Activated naive CD8-positive, alpha-beta T cell treated with anti-CD3 and anti-CD28 coated beads for 36 hours (primary cell): ENCODE measurements at regions not wholly inside any gene's neighbourhood (a gene's known extent, or its start where the extent isn't known, plus 50 kb on each side); places are given as distances from the start of the nearest gene placed in this dataset.

ENCODE experiments used
- DNase-seq: peaks from one replicate; pipeline ENCODE4 v3.0.0; 2021
- H3K27ac Mint-ChIP-seq: one replicate; pipeline ENCODE4 v1.8.0; 2022; ENCODE audit warnings: mild to moderate bottlenecking, moderate library complexity, mixed read lengths
- H3K27me3 Mint-ChIP-seq: one replicate; pipeline ENCODE4 v1.8.0; 2022; ENCODE audit warnings: mild to moderate bottlenecking, mixed read lengths
- H3K36me3 Mint-ChIP-seq: one replicate; pipeline ENCODE4 v1.8.0; 2021; ENCODE audit warnings: mild to moderate bottlenecking, mixed read lengths
- H3K4me1 Mint-ChIP-seq: one replicate; pipeline ENCODE4 v1.8.0; 2021; ENCODE audit warnings: mixed read lengths
- H3K4me3 Mint-ChIP-seq: one replicate; pipeline ENCODE4 v1.8.0; 2022; ENCODE audit warnings: mild to moderate bottlenecking, moderate library complexity, mixed read lengths
- H3K9me3 Mint-ChIP-seq: one replicate; pipeline ENCODE4 v1.8.0; 2022; ENCODE audit warnings: mixed read lengths

DNA sequence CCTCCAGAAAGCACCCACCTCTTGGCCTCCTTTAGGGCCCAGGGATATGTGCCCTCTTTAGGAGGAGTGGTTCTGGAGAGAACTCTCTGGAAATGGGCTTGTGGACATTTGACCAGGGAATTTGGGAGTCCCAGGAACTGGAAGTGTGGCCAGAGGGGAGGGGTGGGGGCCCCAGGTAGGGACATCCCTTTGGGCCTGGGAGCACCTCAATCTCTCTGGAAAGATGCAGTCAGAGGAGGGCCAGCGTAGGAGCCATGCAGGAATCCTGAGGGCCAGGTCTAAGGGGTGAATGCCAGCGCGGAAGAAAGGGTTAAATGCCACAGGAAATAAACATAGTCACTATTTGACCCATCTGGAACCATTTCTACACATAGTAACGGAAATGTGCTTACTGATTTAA lies 50.3 kb upstream of the ITGA11 start:
- Mint-ChIP-seq H3K4me1 (no peaks in the 10 kb centered on the region), H3K4me3 (no peak overlapping the region), H3K9me3 (no peaks in the 10 kb centered on the region), H3K36me3 (no peaks in the 10 kb centered on the region), H3K27ac (no peak overlapping the region), H3K27me3 (peaks cover 19% of the 10 kb centered on the region)
- no peak for DNase-seq

GRCh38 chr15:68483165-68483564 lies 51.2 kb upstream of the ITGA11 start:
- H3K27me3 Mint-ChIP-seq, result peaks cover 15% of the 10 kb centered on the region
- H3K9me3 Mint-ChIP-seq, result no peaks in the 10 kb centered on the region
- H3K4me3 Mint-ChIP-seq, result no peak overlapping the region
- H3K36me3 Mint-ChIP-seq, result no peaks in the 10 kb centered on the region
- no peak overlapping the region for H3K27ac Mint-ChIP-seq
- no peak for DNase-seq
- no peaks in the 10 kb centered on the region for H3K4me1 Mint-ChIP-seq

- Mint-ChIP-seq H3K4me1 (no peaks in the 10 kb centered on the region), H3K36me3 (no peaks in the 10 kb centered on the region)
- no peak for DNase-seq
Observed at GRCh38 chr15:68484220-68484619, 52.3 kb upstream of the ITGA11 start.

GRCh38 chr15:68484696-68485400 lies 52.9 kb upstream of the ITGA11 start:
- H3K4me3 Mint-ChIP-seq, result no peak overlapping the region
- no peaks in the 10 kb centered on the region for H3K9me3 Mint-ChIP-seq
- no peaks in the 10 kb centered on the region for H3K36me3 Mint-ChIP-seq
- H3K27me3 Mint-ChIP-seq, result peaks cover 19% of the 10 kb centered on the region
- no peaks in the 10 kb centered on the region for H3K4me1 Mint-ChIP-seq
- H3K27ac Mint-ChIP-seq, result no peak overlapping the region
- no peak for DNase-seq

More at GRCh38 chr15:68484220-68484619, 52.3 kb upstream of the ITGA11 start:
- H3K4me3 Mint-ChIP-seq, result no peak overlapping the region
- H3K27me3 Mint-ChIP-seq, result peaks cover 19% of the 10 kb centered on the region
- H3K27ac Mint-ChIP-seq, result no peak overlapping the region
- H3K9me3 Mint-ChIP-seq, result no peaks in the 10 kb centered on the region

GRCh38 chr15:68485721-68486360 lies 53.9 kb upstream of the ITGA11 start:
- Mint-ChIP-seq H3K4me3 (no peak overlapping the region), H3K36me3 (no peaks in the 10 kb centered on the region), H3K27ac (no peak overlapping the region), H3K27me3 (peaks cover 20% of the 10 kb centered on the region), H3K9me3 (no peaks in the 10 kb centered on the region), H3K4me1 (no peaks in the 10 kb centered on the region)
- DNase-seq, result no peak

- peaks cover 23% of the 10 kb centered on the region for H3K27me3 Mint-ChIP-seq
- H3K4me3 Mint-ChIP-seq, result no peak overlapping the region
- no peak overlapping the region for H3K27ac Mint-ChIP-seq
- no peaks in the 10 kb centered on the region for H3K9me3 Mint-ChIP-seq
- DNase-seq, result no peak
- H3K36me3 Mint-ChIP-seq, result no peaks in the 10 kb centered on the region
- no peaks in the 10 kb centered on the region for H3K4me1 Mint-ChIP-seq
Observed at GRCh38 chr15:68487087-68487843, 55.3 kb upstream of the ITGA11 start.

GRCh38 chr15:68488290-68488689 lies 56.3 kb upstream of the ITGA11 start:
- no peaks in the 10 kb centered on the region for H3K4me1 Mint-ChIP-seq
- H3K27me3 Mint-ChIP-seq, result peaks cover 23% of the 10 kb centered on the region
- no peaks in the 10 kb centered on the region for H3K36me3 Mint-ChIP-seq
- no peak for DNase-seq
- H3K4me3 Mint-ChIP-seq, result no peak overlapping the region
- no peaks in the 10 kb centered on the region for H3K9me3 Mint-ChIP-seq
- no peak overlapping the region for H3K27ac Mint-ChIP-seq

- Mint-ChIP-seq H3K9me3 (no peaks in the 10 kb centered on the region), H3K4me1 (no peaks in the 10 kb centered on the region), H3K36me3 (no peaks in the 10 kb centered on the region), H3K27me3 (peaks cover 23% of the 10 kb centered on the region), H3K27ac (no peak overlapping the region), H3K4me3 (no peak overlapping the region)
- no peak for DNase-seq
Observed at GRCh38 chr15:68488966-68489365, 57.0 kb upstream of the ITGA11 start.

- Mint-ChIP-seq H3K4me3 (no peak overlapping the region), H3K4me1 (no peaks in the 10 kb centered on the region), H3K27me3 (peaks cover 21% of the 10 kb centered on the region), H3K9me3 (no peaks in the 10 kb centered on the region), H3K36me3 (no peaks in the 10 kb centered on the region), H3K27ac (no peak overlapping the region)
- DNase-seq, result no peak
Observed at GRCh38 chr15:68489421-68489820, 57.5 kb upstream of the ITGA11 start.

- Mint-ChIP-seq H3K9me3 (no peaks in the 10 kb centered on the region), H3K36me3 (no peaks in the 10 kb centered on the region), H3K4me1 (no peaks in the 10 kb centered on the region), H3K27ac (no peak overlapping the region), H3K27me3 (peaks cover 19% of the 10 kb centered on the region), H3K4me3 (no peak overlapping the region)
- DNase-seq, result no peak
Observed at GRCh38 chr15:68491415-68492106, 59.6 kb upstream of the ITGA11 start.

DNA sequence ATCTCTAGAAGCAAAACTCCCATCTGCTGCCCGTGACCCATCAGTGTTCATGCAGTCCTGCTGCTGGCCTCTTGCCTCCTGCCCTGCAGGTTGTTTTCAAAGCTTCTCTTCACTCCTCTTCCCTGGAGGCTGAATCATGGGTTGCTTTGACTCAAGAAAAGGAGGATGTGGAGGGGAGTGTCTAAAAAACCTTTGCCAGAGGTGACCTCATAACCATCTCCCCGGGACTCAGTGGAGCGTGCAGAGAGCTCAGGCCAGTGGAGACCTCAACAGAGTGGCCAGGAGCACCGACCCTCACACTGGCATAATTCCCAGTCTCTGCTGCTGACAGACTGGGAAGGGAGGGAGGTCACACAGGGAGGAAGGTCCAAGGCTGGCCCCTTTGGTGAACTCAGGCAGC lies 60.9 kb upstream of the ITGA11 start:
- Mint-ChIP-seq H3K27ac (no peak overlapping the region), H3K36me3 (no peaks in the 10 kb centered on the region), H3K4me1 (no peaks in the 10 kb centered on the region), H3K4me3 (no peak overlapping the region), H3K9me3 (no peaks in the 10 kb centered on the region), H3K27me3 (peaks cover 19% of the 10 kb centered on the region)
- DNase-seq, result no peak

DNA sequence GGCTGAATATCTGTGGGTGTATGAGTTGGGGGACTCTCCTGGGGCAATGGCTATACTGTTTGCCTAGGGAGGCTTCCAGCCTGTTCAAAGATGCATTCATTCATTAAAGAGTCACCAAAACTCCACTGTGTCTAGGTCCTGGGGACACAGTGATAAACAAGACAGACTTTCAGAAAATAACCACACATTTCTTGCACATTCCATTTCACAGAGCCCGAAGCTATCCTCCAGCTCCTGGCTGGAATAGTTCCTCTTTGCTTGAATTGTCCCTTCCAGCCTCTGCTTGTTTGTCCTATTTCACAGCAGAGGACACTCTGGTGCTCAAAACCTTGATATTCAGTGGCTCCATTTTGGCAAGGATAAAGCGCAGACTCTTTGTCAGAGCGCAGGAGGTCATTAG lies 61.7 kb upstream of the ITGA11 start:
- H3K27me3 Mint-ChIP-seq, result peaks cover 18% of the 10 kb centered on the region
- no peaks in the 10 kb centered on the region for H3K36me3 Mint-ChIP-seq
- H3K27ac Mint-ChIP-seq, result no peak overlapping the region
- no peak for DNase-seq
- no peaks in the 10 kb centered on the region for H3K9me3 Mint-ChIP-seq
- no peaks in the 10 kb centered on the region for H3K4me1 Mint-ChIP-seq
- H3K4me3 Mint-ChIP-seq, result no peak overlapping the region

DNA sequence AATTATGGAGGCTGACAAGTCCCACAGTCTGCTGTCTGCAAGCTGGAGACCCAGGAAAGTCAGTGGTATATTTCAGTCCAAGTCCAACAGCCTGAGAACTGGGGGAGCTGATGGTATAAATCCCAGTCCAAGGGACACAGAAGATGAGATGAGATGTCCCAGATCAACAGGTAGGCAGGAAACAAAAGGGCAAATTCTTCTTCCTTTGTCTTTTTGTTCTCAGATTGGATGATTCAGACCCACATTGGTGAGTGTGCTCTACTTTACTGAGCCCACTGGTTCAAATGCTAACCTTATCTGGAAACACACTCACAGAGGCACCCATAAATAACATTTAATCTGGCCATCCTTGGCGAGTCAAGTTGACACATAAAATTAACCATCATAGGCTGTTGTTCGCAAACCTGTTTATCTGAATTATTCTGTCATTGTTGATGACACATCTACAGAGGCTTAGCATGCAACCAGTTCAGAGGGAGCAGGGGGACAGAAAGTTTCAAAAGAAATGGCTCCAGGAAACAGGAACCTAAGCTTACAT lies 62.7 kb upstream of the ITGA11 start:
- no peak for DNase-seq
- no peak overlapping the region for H3K4me3 Mint-ChIP-seq
- no peaks in the 10 kb centered on the region for H3K36me3 Mint-ChIP-seq
- no peaks in the 10 kb centered on the region for H3K4me1 Mint-ChIP-seq
- H3K9me3 Mint-ChIP-seq, result no peaks in the 10 kb centered on the region
- no peak overlapping the region for H3K27ac Mint-ChIP-seq
- peaks cover 15% of the 10 kb centered on the region for H3K27me3 Mint-ChIP-seq

DNA sequence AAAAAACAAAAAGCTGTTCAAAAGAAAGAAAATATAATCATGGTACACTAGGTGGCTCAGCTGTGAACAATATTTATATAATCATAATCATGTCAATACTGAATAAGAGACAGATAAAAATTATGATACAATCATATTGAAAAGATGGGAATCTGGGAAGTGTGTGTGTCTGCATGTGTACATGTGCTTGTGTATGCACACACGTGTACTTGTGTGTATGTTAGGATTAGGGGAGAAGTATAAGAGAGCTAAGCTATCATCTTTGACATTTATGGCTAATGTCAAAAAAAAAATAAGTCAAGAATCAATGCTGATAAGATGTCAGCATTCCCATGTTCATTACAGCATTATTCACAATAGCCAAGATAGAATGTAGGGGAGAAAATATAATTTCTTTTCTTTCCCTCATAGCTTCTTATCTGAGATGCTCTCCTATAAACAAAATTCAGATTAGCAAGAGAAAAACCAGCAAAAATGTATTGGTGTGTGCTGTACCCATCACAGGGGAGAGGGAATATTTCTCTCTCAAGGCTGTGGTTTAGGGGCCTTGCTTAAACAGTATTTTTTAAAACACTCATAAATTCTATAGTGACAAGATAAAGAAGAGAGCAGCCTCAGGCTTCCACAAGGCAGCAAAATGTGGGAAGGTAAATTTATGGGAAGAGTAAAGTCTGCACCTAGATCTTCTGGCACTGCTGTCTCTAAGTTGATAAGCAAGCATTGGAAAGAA lies 63.4 kb upstream of the ITGA11 start:
- H3K36me3 Mint-ChIP-seq, result no peaks in the 10 kb centered on the region
- no peaks in the 10 kb centered on the region for H3K9me3 Mint-ChIP-seq
- peaks cover 14% of the 10 kb centered on the region for H3K27me3 Mint-ChIP-seq
- no peak overlapping the region for H3K4me3 Mint-ChIP-seq
- no peaks in the 10 kb centered on the region for H3K4me1 Mint-ChIP-seq
- H3K27ac Mint-ChIP-seq, result no peak overlapping the region
- no peak for DNase-seq
